HL-60 (cell line): ENCODE measurements at regions not wholly inside any gene's neighbourhood (a gene's known extent, or its start where the extent isn't known, plus 50 kb on each side); places are given as distances from the start of the nearest gene placed in this dataset.

Source experiments
- DNase-seq, 2 experiments: peaks; one replicate each; pipeline ENCODE4 v3.0.0-alpha.2; 2010 to 2020; ENCODE audit warnings: low read depth in 1 of 2, low spot score in 1 of 2
- H3K27ac ChIP-seq: fragments of 250-450 bp; sonication (Bioruptor Pico); replicated peaks from 2 replicates; pipeline ENCODE4 v1.5.1; 2020; ENCODE audit warnings: mild to moderate bottlenecking, moderate library complexity
- H3K27me3 ChIP-seq: fragments of 250-450 bp; sonication (Bioruptor Pico); 2 replicates; pipeline ENCODE4 v1.5.1; 2021; ENCODE audit warnings: mild to moderate bottlenecking, moderate library complexity; ENCODE audit not compliant: insufficient read depth, poor library complexity, severe bottlenecking
- H3K4me3 ChIP-seq: replicated peaks from 2 replicates; pipeline ENCODE4 v1.5.1; 2011; ENCODE audit warnings: mild to moderate bottlenecking, control low read depth, low read length; ENCODE audit not compliant: insufficient read depth
- CTCF ChIP-seq: IDR thresholded peaks from one replicate; pipeline ENCODE4 v1.5.1; 2011; ENCODE audit warnings: low read length, control low read depth, inconsistent platforms; ENCODE audit not compliant: insufficient read depth
- GABPA ChIP-seq: IDR thresholded peaks from 2 replicates; pipeline ENCODE4 v1.6.1; 2012; ENCODE audit warnings: low read depth
- POLR2AphosphoS5 ChIP-seq: IDR thresholded peaks from 2 replicates; pipeline ENCODE4 v1.6.1; 2012; ENCODE audit warnings: low read depth
- REST ChIP-seq: IDR thresholded peaks from 2 replicates; pipeline ENCODE4 v1.6.1; 2012; ENCODE audit warnings: low read depth; ENCODE audit not compliant: insufficient replicate concordance
- SPI1 ChIP-seq: IDR thresholded peaks from 2 replicates; pipeline ENCODE4 v1.6.1; 2012; ENCODE audit warnings: low read depth, mild to moderate bottlenecking, borderline replicate concordance

GRCh38 chr12:105986779-105987684, 151.7 kb downstream of the NUAK1 start:
- no peaks in the 10 kb centered on the region for H3K27me3 ChIP-seq
- no peak overlapping the region for H3K4me3 ChIP-seq
- no peak overlapping the region for H3K27ac ChIP-seq
- TF ChIP-seq REST (no peak), CTCF (no peak)
- no peak for DNase-seq

- TF ChIP-seq GABPA (no peak), CTCF (no peak), SPI1 (no peak), POLR2AphosphoS5 (no peak), REST (no peak)
- DNase-seq: no peak
- Histone ChIP-seq H3K27ac (no peak overlapping the region), H3K27me3 (no peaks in the 10 kb centered on the region), H3K4me3 (no peak overlapping the region)
These were observed 151.1 kb downstream of the NUAK1 start for GRCh38 chr12:105987685-105988035.

- H3K27ac ChIP-seq: no peak overlapping the region
- DNase-seq: no peak
- TF ChIP-seq SPI1: no peak
- no peak for TF ChIP-seq CTCF
- no peak for TF ChIP-seq GABPA
- no peak for TF ChIP-seq REST
- no peak for TF ChIP-seq POLR2AphosphoS5
These were observed 145.7 kb downstream of the NUAK1 start for GRCh38 chr12:105992849-105993740.

More at GRCh38 chr12:105992849-105993740, 145.7 kb downstream of the NUAK1 start:
- Histone ChIP-seq H3K27me3 (no peaks in the 10 kb centered on the region), H3K4me3 (no peak overlapping the region)
